HepG2 (cell line): ENCODE measurements at regions not wholly inside any gene's neighbourhood (a gene's known extent, or its start where the extent isn't known, plus 50 kb on each side); places are given as distances from the start of the nearest gene placed in this dataset.

Experiments
- ATAC-seq: fragments of 200-7000 bp; cut with Tn5 transposase; 3 replicates; pipeline ENCODE4 v1.9.1; 2020; ENCODE audit warnings: mild to moderate bottlenecking, moderate library complexity
- BruUV-seq: library from RNA; stranded (reverse); fragments of 400-500 nt; replicated peaks from 2 replicates; lab custom pipeline; 2021; lab: Mats Ljungman, UMichigan
- CTCF ChIA-PET: fragments of 300-600 bp; formaldehyde crosslinking; extraction: SDS; loops from one replicate; lab custom pipeline; 2021; ENCODE audit warnings: low total read pairs, inconsistent platforms, low intra/inter-chr PET ratio; lab: Yijun Ruan, JAX
- POLR2A ChIA-PET: fragments of 350-600 bp; sonication (Branson Sonifier 250); formaldehyde crosslinking; loops from one replicate; lab custom pipeline; 2020; ENCODE audit warnings: antibody characterized with exemption, inconsistent platforms; lab: Yijun Ruan, JAX
- DNase-seq: peaks from one replicate; pipeline ENCODE4 v3.0.0-alpha.2; 2015; ENCODE audit warnings: low spot score
- FAIRE-seq: peaks from 3 replicates; lab custom pipeline; 2011; peaks lifted over from hg19 to GRCh38; lab: Jason Lieb, UNC
- H2AFZ ChIP-seq: one replicate; pipeline ENCODE4 v1.6.1; 2011; ENCODE audit warnings: low read length, inconsistent platforms
- H3K27ac ChIP-seq: fragments of 300-600 bp; 3 replicates; pipeline ENCODE4 v1.8.0; 2011; ENCODE audit warnings: mixed run types, mild to moderate bottlenecking, mixed read lengths, low read length, inconsistent platforms; ENCODE audit not compliant: insufficient read depth; ENCODE audit errors: extremely low read length
- H3K27me3 ChIP-seq, 2 experiments: fragments of 200-600 bp in 1 of 2; 2 replicates in 1 of 2; 3 replicates in 1 of 2; pipeline versions ENCODE4 v1.6.0 to v1.8.0; 2011; ENCODE audit warnings: low read length in 2 of 2, mild to moderate bottlenecking in 2 of 2, moderate library complexity in 2 of 2, inconsistent platforms in 1 of 2; ENCODE audit not compliant: insufficient read depth in 2 of 2, control insufficient read depth in 1 of 2
- H3K36me3 ChIP-seq, 2 experiments: fragments of 200-600 bp in 1 of 2; replicated peaks in 1 of 2; 2 replicates in 1 of 2; 3 replicates in 1 of 2; pipeline versions ENCODE4 v1.5.1 to v1.8.0; 2011; ENCODE audit warnings: low read length in 2 of 2, inconsistent platforms in 1 of 2; ENCODE audit not compliant: insufficient read depth in 2 of 2, control insufficient read depth in 1 of 2
- H3K4me1 ChIP-seq: 2 replicates; pipeline ENCODE4 v1.5.1; 2012; ENCODE audit warnings: low read length, inconsistent platforms; ENCODE audit not compliant: insufficient read depth
- H3K4me2 ChIP-seq: 2 replicates; pipeline ENCODE4 v1.6.0; 2011; ENCODE audit warnings: low read depth, low read length, inconsistent platforms
- H3K4me3 ChIP-seq, 3 experiments: fragments of 200-600 bp in 1 of 3; sonication (generic), shearing (Covaris generic) in 1 of 3; replicated peaks in 1 of 3; 2 replicates each; pipeline ENCODE4 v1.5.1; 2011 to 2016; ENCODE audit warnings: low read length in 3 of 3, inconsistent platforms in 2 of 3, low read depth in 2 of 3, mild to moderate bottlenecking in 2 of 3, control low read depth in 1 of 3, mixed read lengths in 1 of 3; ENCODE audit not compliant: insufficient read depth in 1 of 3
- H3K79me2 ChIP-seq: one replicate; pipeline ENCODE4 v1.6.1; 2011; ENCODE audit warnings: low read length, inconsistent platforms; ENCODE audit not compliant: insufficient read depth
- H3K9ac ChIP-seq: 2 replicates; pipeline ENCODE4 v1.6.0; 2011; ENCODE audit warnings: mild to moderate bottlenecking, low read depth, low read length, inconsistent platforms; ENCODE audit not compliant: insufficient read depth
- H3K9me3 ChIP-seq: 2 replicates; pipeline ENCODE4 v1.5.1; 2012; ENCODE audit warnings: mild to moderate bottlenecking, low read length
- H4K20me1 ChIP-seq: 2 replicates; pipeline ENCODE4 v1.6.0; 2011; ENCODE audit warnings: inconsistent platforms, mild to moderate bottlenecking, low read length, moderate library complexity; ENCODE audit not compliant: insufficient read depth
- BRCA1 ChIP-seq: sonication (generic); formaldehyde crosslinking; IDR thresholded peaks from 2 replicates; pipeline ENCODE4 v1.4.0; 2020; ENCODE audit warnings: missing genetic modification reagents
- CTCF ChIP-seq: sonication (generic); formaldehyde crosslinking; IDR thresholded peaks from 2 replicates; pipeline ENCODE4 v1.5.0; 2020; ENCODE audit warnings: mild to moderate bottlenecking, missing genetic modification reagents, moderate library complexity
- KDM2A ChIP-seq: sonication (generic); formaldehyde crosslinking; IDR thresholded peaks from 2 replicates; pipeline ENCODE4 v1.4.0; 2020; ENCODE audit warnings: low read depth, missing genetic modification reagents, borderline replicate concordance
- MYNN ChIP-seq: sonication (generic); formaldehyde crosslinking; IDR thresholded peaks from 2 replicates; pipeline ENCODE4 v1.4.0; 2020; ENCODE audit warnings: mild to moderate bottlenecking, low read depth, missing genetic modification reagents
- NR2C2 ChIP-seq: sonication (generic); formaldehyde crosslinking; IDR thresholded peaks from 2 replicates; pipeline ENCODE4 v1.4.0; 2020; ENCODE audit warnings: missing genetic modification reagents, mild to moderate bottlenecking, moderate library complexity, borderline replicate concordance
- PHF8 ChIP-seq: sonication (generic); formaldehyde crosslinking; IDR thresholded peaks from 2 replicates; pipeline ENCODE4 v1.5.0; 2020; ENCODE audit warnings: missing genetic modification reagents
- SOX13 ChIP-seq, 3 experiments: fragments of 450-650 bp in 1 of 3; sonication (generic) in 1 of 3; formaldehyde crosslinking in 1 of 3; IDR thresholded peaks in 2 of 3; conservative IDR thresholded peaks in 1 of 3; 2 replicates each; pipeline versions ENCODE4 v1.5.0 to v1.6.1; 2016 to 2020; ENCODE audit warnings: antibody characterized with exemption in 1 of 3, mild to moderate bottlenecking in 1 of 3, missing compliant biosample characterization in 1 of 3, missing genetic modification reagents in 1 of 3, moderate library complexity in 1 of 3
- ZMYM3 ChIP-seq: sonication (generic); formaldehyde crosslinking; IDR thresholded peaks from 2 replicates; pipeline ENCODE4 v1.5.1; 2020; ENCODE audit warnings: mild to moderate bottlenecking, missing genetic modification reagents
- ZNF564 ChIP-seq: sonication (generic); formaldehyde crosslinking; IDR thresholded peaks from 2 replicates; pipeline ENCODE4 v1.8.1; 2023; ENCODE audit warnings: mild to moderate bottlenecking, missing genetic modification reagents
- ZNF790 ChIP-seq: sonication (generic); formaldehyde crosslinking; IDR thresholded peaks from 2 replicates; pipeline ENCODE4 v1.8.0; 2022; ENCODE audit warnings: missing genetic modification reagents, mild to moderate bottlenecking, borderline replicate concordance
- WGBS: methylation state at CpG from one replicate; pipeline ENCODE4 v1.1.6; 2017; ENCODE audit warnings: low lambda C conversion rate; 5-methylcytosine and 5-hydroxymethylcytosine counted together
- in situ Hi-C: cut with HindIII; loops from 2 replicates; pipeline ENCODE4 v1.10.0; 2017; ENCODE audit warnings: low pct_unique_long_range_greater_than_20kb; ENCODE audit not compliant: extremely low pct_ligation_motif_present
- intact Hi-C: fragments of 100-400 bp; cut with micrococcal nuclease; formaldehyde crosslinking; loops from one replicate; pipeline ENCODE4 v1.10.0; 2022; ENCODE audit not compliant: unreplicated experiment
- TF ChIP-seq, protein P1 (sequence below): sonication (generic); formaldehyde crosslinking; conservative IDR thresholded peaks from 2 replicates; pipeline ENCODE4 v1.8.0; 2022; ENCODE audit warnings: mild to moderate bottlenecking, moderate library complexity, missing genetic modification reagents
- TF ChIP-seq, protein P2 (sequence below): sonication (generic); formaldehyde crosslinking; IDR thresholded peaks from 2 replicates; pipeline ENCODE4 v1.9.0; 2021; ENCODE audit warnings: missing genetic modification reagents, borderline replicate concordance

DNA sequence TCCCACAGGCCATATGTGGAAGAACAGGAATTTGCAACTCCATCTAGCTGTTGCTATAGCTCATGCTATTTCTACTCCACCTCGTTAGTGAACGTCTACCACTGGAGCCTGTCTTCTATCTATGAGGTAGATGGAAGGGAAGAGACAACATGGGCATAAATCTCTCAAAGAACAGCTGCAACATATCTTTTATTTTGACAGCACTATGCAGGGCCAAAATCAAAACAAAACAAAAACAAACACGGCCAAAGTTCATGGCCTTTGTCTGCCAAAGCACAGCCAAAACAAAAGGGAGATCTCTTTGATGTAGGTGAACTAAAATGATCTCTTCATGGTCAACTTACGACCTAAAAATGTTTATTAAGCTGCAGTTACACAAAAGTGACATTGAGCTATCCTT, 215.2 kb upstream of the MPPED2 start:
- H2AFZ ChIP-seq: no peak overlapping the region
- H3K4me1 ChIP-seq: peaks cover 8% of the 10 kb centered on the region; the same call in 1 of the 2 replicates
- H3K9me3 ChIP-seq: no peaks in the 10 kb centered on the region
- FAIRE-seq: no peak
- no peaks in the 10 kb centered on the region for H3K79me2 ChIP-seq
- WGBS: under 1% methylated on average over 4 of the region's 4 CpGs
- H3K27ac ChIP-seq: no peak overlapping the region
- ChIA-PET CTCF (no interaction called here), POLR2A (no interaction called here)
- DNase-seq: peak; percentile 1
- H3K9ac ChIP-seq: no peak overlapping the region
- no peak for ATAC-seq
- H3K4me2 ChIP-seq: no peak overlapping the region
- in situ Hi-C loops (no loop called here), intact Hi-C loops (no loop called here)
- no peak overlapping the region for H3K4me3 ChIP-seq
- H4K20me1 ChIP-seq: no peaks in the 10 kb centered on the region
- no TSS peak for BruUV-seq
- no peaks in the 10 kb centered on the region for H3K36me3 ChIP-seq
- H3K27me3 ChIP-seq: no peaks in the 10 kb centered on the region
- no peak for TF ChIP-seq SOX13 (IDR thresholded peaks at IDR 0.05)
- TF ChIP-seq SOX13 (CRISPR knock-in tag; conservative IDR thresholded peaks at IDR 0.05 in 1 of 2, IDR thresholded peaks at IDR 0.05 in 1 of 2): peak in 1 of 2 experiments; percentile 46; a peak in 1 of 4 replicates
- TF ChIP-seq PHF8 (CRISPR knock-in tag): no peak

DNA sequence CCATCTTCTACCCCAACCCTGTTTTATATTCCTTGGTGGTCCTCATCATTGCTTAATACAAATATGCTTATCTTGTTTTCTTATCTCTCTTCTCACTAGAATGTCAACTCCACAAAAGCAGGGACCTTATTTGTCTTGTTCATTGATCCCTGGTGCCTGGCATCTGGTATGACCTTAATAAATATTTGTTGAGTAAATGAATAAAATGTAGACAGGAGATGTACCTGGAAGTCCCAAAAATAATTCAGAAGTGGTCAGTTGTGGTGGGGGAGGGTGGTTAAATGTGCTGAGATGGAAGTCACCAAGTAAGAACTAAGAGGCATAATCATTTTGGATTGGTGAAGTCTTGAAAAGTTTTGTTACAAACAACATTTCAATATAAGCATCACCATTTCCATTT, 214.8 kb upstream of the MPPED2 start:
- no peaks in the 10 kb centered on the region for H3K36me3 ChIP-seq
- no peaks in the 10 kb centered on the region for H3K79me2 ChIP-seq
- ChIA-PET POLR2A (no interaction called here), CTCF (no interaction called here)
- no peak for ATAC-seq
- DNase-seq: no peak
- intact Hi-C loops: no loop called here
- no peaks in the 10 kb centered on the region for H3K9me3 ChIP-seq
- FAIRE-seq: no peak
- no TSS peak for BruUV-seq
- no peaks in the 10 kb centered on the region for H4K20me1 ChIP-seq
- H3K9ac ChIP-seq: no peak overlapping the region
- no peak overlapping the region for H3K4me3 ChIP-seq
- H2AFZ ChIP-seq: no peak overlapping the region
- H3K4me1 ChIP-seq: peaks cover 8% of the 10 kb centered on the region; the same call in 1 of the 2 replicates
- in situ Hi-C loops: no loop called here
- H3K27me3 ChIP-seq: no peaks in the 10 kb centered on the region
- no peak overlapping the region for H3K4me2 ChIP-seq
- H3K27ac ChIP-seq: no peak overlapping the region
- no peak for TF ChIP-seq ZMYM3 (CRISPR knock-in tag)
- TF ChIP-seq KDM2A (CRISPR knock-in tag): no peak
- TF ChIP-seq NR2C2 (CRISPR knock-in tag): no peak
- no peak for TF ChIP-seq MYNN
- TF ChIP-seq ZNF790 (CRISPR knock-in tag): no peak
- TF ChIP-seq CTCF (CRISPR knock-in tag): no peak
- no peak for TF ChIP-seq BRCA1 (CRISPR knock-in tag)
- TF ChIP-seq ZNF564 (CRISPR knock-in tag): no peak
- TF ChIP-seq, protein P1, sequence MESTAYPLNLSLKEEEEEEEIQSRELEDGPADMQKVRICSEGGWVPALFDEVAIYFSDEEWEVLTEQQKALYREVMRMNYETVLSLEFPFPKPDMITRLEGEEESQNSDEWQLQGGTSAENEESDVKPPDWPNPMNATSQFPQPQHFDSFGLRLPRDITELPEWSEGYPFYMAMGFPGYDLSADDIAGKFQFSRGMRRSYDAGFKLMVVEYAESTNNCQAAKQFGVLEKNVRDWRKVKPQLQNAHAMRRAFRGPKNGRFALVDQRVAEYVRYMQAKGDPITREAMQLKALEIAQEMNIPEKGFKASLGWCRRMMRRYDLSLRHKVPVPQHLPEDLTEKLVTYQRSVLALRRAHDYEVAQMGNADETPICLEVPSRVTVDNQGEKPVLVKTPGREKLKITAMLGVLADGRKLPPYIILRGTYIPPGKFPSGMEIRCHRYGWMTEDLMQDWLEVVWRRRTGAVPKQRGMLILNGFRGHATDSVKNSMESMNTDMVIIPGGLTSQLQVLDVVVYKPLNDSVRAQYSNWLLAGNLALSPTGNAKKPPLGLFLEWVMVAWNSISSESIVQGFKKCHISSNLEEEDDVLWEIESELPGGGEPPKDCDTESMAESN (CRISPR knock-in tag): no peak
- TF ChIP-seq, protein P2, sequence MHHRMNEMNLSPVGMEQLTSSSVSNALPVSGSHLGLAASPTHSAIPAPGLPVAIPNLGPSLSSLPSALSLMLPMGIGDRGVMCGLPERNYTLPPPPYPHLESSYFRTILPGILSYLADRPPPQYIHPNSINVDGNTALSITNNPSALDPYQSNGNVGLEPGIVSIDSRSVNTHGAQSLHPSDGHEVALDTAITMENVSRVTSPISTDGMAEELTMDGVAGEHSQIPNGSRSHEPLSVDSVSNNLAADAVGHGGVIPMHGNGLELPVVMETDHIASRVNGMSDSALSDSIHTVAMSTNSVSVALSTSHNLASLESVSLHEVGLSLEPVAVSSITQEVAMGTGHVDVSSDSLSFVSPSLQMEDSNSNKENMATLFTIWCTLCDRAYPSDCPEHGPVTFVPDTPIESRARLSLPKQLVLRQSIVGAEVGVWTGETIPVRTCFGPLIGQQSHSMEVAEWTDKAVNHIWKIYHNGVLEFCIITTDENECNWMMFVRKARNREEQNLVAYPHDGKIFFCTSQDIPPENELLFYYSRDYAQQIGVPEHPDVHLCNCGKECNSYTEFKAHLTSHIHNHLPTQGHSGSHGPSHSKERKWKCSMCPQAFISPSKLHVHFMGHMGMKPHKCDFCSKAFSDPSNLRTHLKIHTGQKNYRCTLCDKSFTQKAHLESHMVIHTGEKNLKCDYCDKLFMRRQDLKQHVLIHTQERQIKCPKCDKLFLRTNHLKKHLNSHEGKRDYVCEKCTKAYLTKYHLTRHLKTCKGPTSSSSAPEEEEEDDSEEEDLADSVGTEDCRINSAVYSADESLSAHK (CRISPR knock-in tag): no peak
